Transverse colon (tissue), 4 donors: ENCODE measurements at regions not wholly inside any gene's neighbourhood (a gene's known extent, or its start where the extent isn't known, plus 50 kb on each side); places are given as distances from the start of the nearest gene placed in this dataset.

ENCODE experiments used
- DNase-seq: peaks from one replicate; pipeline ENCODE4 v3.0.0-alpha.2; 2019
- H3K27ac ChIP-seq, 4 donors: fragments of 200-600 bp; sonication (generic); 2 replicates each; pipeline ENCODE4 v1.5.1; 2016 to 2018; ENCODE audit warnings: inconsistent platforms in 4 of 4
- H3K27me3 ChIP-seq: fragments of 200-600 bp; sonication (generic); 2 replicates; pipeline ENCODE4 v1.5.1; 2017; ENCODE audit warnings: inconsistent platforms
- H3K36me3 ChIP-seq, 4 donors: fragments of 200-600 bp; sonication (generic); 2 replicates each; pipeline ENCODE4 v1.5.1; 2017 to 2019; ENCODE audit warnings: inconsistent platforms in 4 of 4
- H3K4me1 ChIP-seq, 4 donors: fragments of 200-600 bp; sonication (generic); 2 replicates each; pipeline ENCODE4 v1.5.1; 2017 to 2020; ENCODE audit warnings: inconsistent platforms in 4 of 4
- H3K4me3 ChIP-seq, 4 donors: fragments of 200-600 bp; sonication (generic); 1 replicate in 1 of 4; 2 replicates in 3 of 4; pipeline versions ENCODE4 v1.5.1 to v1.6.1; 2017 to 2019; ENCODE audit warnings: inconsistent platforms in 4 of 4
- H3K9me3 ChIP-seq, 2 donors: fragments of 200-600 bp; sonication (generic); 2 replicates each; pipeline ENCODE4 v1.5.1; 2017 to 2019; ENCODE audit warnings: inconsistent platforms in 2 of 2
- CTCF ChIP-seq, 5 experiments: fragments of 200-600 bp in 3 of 5; fragments of 450-650 bp in 2 of 5; sonication (generic) in 3 of 5; IDR thresholded peaks; 1 replicate in 2 of 5; 2 replicates in 3 of 5; pipeline ENCODE4 v1.5.1; 2016 to 2017; ENCODE audit warnings: antibody characterized with exemption in 5 of 5, inconsistent platforms in 3 of 5, mild to moderate bottlenecking in 2 of 5, moderate library complexity in 1 of 5
- EP300 ChIP-seq: sonication (generic); formaldehyde crosslinking; IDR thresholded peaks from one replicate; pipeline ENCODE4 v1.6.1; 2017; ENCODE audit warnings: antibody characterized with exemption, low read depth
- POLR2A ChIP-seq: fragments of 450-650 bp; IDR thresholded peaks from one replicate; pipeline ENCODE4 v1.6.1; 2016; ENCODE audit warnings: antibody characterized with exemption, mild to moderate bottlenecking, moderate library complexity
- POLR2AphosphoS5 ChIP-seq, 3 donors: sonication (generic); formaldehyde crosslinking; IDR thresholded peaks; one replicate each; pipeline ENCODE4 v1.6.1; 2016; ENCODE audit warnings: antibody characterized with exemption in 3 of 3
- WGBS, 2 donors: methylation state at CpG; one replicate each; pipeline ENCODE4 v1.1.5; 2018; ENCODE audit warnings: low coverage in 1 of 2; 5-methylcytosine and 5-hydroxymethylcytosine counted together
- in situ Hi-C, 4 donors: fragments of 200-750 bp; cut with MboI; loops; one replicate each; pipeline versions ENCODE4 v1.15.0 to v1.15.1; 2017; ENCODE audit warnings: low sequenced_read_pairs in 3 of 4, low pct_ligation_motif_present in 1 of 4, low pct_unique_long_range_greater_than_20kb in 1 of 4
- intact Hi-C: fragments of 100-400 bp; cut with DNase I; formaldehyde crosslinking; loops from one replicate; pipeline ENCODE4 v1.15.1; 2023; ENCODE audit warnings: low total_unique reads

GRCh38 chr9:99406939-99407338 is 184.9 kb downstream of the SEC61B start:
- Histone ChIP-seq H3K27ac (no peak overlapping the region), H3K4me1 (no peaks in the 10 kb centered on the region), H3K9me3 (no peaks in the 10 kb centered on the region), H3K4me3 (no peak overlapping the region), H3K36me3 (no peaks in the 10 kb centered on the region), H3K27me3 (no peaks in the 10 kb centered on the region)
- 88% methylated on average over 4 of the region's 4 CpGs; no CpG with 5 or more reads in 1 of the 2 donors for WGBS, 2 donors
- no peak for DNase-seq
- in situ Hi-C loops = loop anchor here in 1 of 4 donors (25.0 kb wide), 1 partner anchor 105 kb away; no protein-coding TSS in a partner anchor
- intact Hi-C loops = no loop called here
- TF ChIP-seq CTCF (IDR thresholded peaks at IDR 0.05) = no peak
- TF ChIP-seq EP300 = no peak
- TF ChIP-seq POLR2AphosphoS5 (IDR thresholded peaks at IDR 0.05) = no peak

GRCh38 chr9:99411068-99411467 is 189.0 kb downstream of the SEC61B start:
- Histone ChIP-seq H3K4me3 (no peak overlapping the region), H3K36me3 (no peaks in the 10 kb centered on the region), H3K27ac (no peak overlapping the region), H3K27me3 (no peaks in the 10 kb centered on the region), H3K4me1 (no peaks in the 10 kb centered on the region), H3K9me3 (no peaks in the 10 kb centered on the region)
- in situ Hi-C loops = loop anchor here in 1 of 4 donors (25.0 kb wide), 1 partner anchor 101 kb away; no protein-coding TSS in a partner anchor
- no peak for DNase-seq
- TF ChIP-seq POLR2AphosphoS5 (IDR thresholded peaks at IDR 0.05) (no peak), POLR2A (no peak), CTCF (IDR thresholded peaks at IDR 0.05) (no peak), EP300 (no peak)
- WGBS, 2 donors = 0 to 56% methylated on average over 1 of the region's 1 CpG
- intact Hi-C loops = no loop called here

GRCh38 chr9:99411479-99412115 is 189.5 kb downstream of the SEC61B start:
- in situ Hi-C loops (loop anchor here in 1 of 4 donors (25.0 kb wide), 1 partner anchor 101 kb away; no protein-coding TSS in a partner anchor), intact Hi-C loops (no loop called here)
- H3K4me1 ChIP-seq = no peaks in the 10 kb centered on the region
- no peak for DNase-seq
- H3K27me3 ChIP-seq = no peaks in the 10 kb centered on the region
- TF ChIP-seq CTCF (IDR thresholded peaks at IDR 0.05) (no peak), POLR2AphosphoS5 (IDR thresholded peaks at IDR 0.05) (no peak), EP300 (no peak), POLR2A (no peak)
- H3K36me3 ChIP-seq = no peaks in the 10 kb centered on the region
- H3K9me3 ChIP-seq = no peaks in the 10 kb centered on the region
- WGBS, 2 donors = 71 to 82% methylated on average over 6 to 8 of the region's 8 CpGs
- no peak overlapping the region for H3K4me3 ChIP-seq
- H3K27ac ChIP-seq = no peak overlapping the region

GRCh38 chr9:99412606-99413005 is 190.5 kb downstream of the SEC61B start:
- intact Hi-C loops = no loop called here
- Histone ChIP-seq H3K36me3 (no peaks in the 10 kb centered on the region), H3K27ac (no peak overlapping the region), H3K27me3 (no peaks in the 10 kb centered on the region), H3K4me3 (no peak overlapping the region), H3K9me3 (no peaks in the 10 kb centered on the region), H3K4me1 (no peaks in the 10 kb centered on the region)
- DNase-seq = no peak
- in situ Hi-C loops = loop anchor here in 1 of 4 donors (25.0 kb wide), 1 partner anchor 100 kb away; no protein-coding TSS in a partner anchor
- TF ChIP-seq POLR2AphosphoS5 (IDR thresholded peaks at IDR 0.05) (no peak), CTCF (IDR thresholded peaks at IDR 0.05) (no peak), EP300 (no peak), POLR2A (no peak)
